ENCODE measurements at regions not wholly inside any gene's neighbourhood (a gene's known extent, or its start where the extent isn't known, plus 50 kb on each side); places are given as distances from the start of the nearest gene placed in this dataset.

GRCh38 chr2:237033536-237034060, 52.1 kb upstream of the COPS8 start:
- H3K27me3 ChIP-seq (ENCODE audit: low read depth, low read length): no peaks in the 10 kb centered on the region
- no peak overlapping the region for H3K4me3 ChIP-seq (ENCODE audit: low read depth in 1 of 2, low read length in 2 of 2)
- H3K4me1 ChIP-seq (ENCODE audit: control insufficient read depth in 1 of 2, insufficient read depth in 2 of 2, low read length in 2 of 2): no peaks in the 10 kb centered on the region
- no peaks in the 10 kb centered on the region for H3K9me3 ChIP-seq (ENCODE audit: control insufficient read depth in 1 of 2, low read length in 2 of 2)
- no peak overlapping the region for H3K27ac ChIP-seq (ENCODE audit: low read length)
- no peaks in the 10 kb centered on the region for H3K36me3 ChIP-seq (ENCODE audit: control insufficient read depth in 1 of 2, insufficient read depth in 2 of 2, low read length in 2 of 2)

- Histone ChIP-seq H3K27me3 (ENCODE audit: low read depth, low read length) (no peaks in the 10 kb centered on the region), H3K4me1 (ENCODE audit: control insufficient read depth in 1 of 2, insufficient read depth in 2 of 2, low read length in 2 of 2) (no peaks in the 10 kb centered on the region), H3K27ac (ENCODE audit: low read length) (no peak overlapping the region)
Measured at GRCh38 chr2:237035781-237036475, 49.8 kb upstream of the COPS8 start.

More at GRCh38 chr2:237035781-237036475, 49.8 kb upstream of the COPS8 start:
- Histone ChIP-seq H3K9me3 (ENCODE audit: control insufficient read depth in 1 of 2, low read length in 2 of 2) (no peaks in the 10 kb centered on the region), H3K36me3 (ENCODE audit: control insufficient read depth in 1 of 2, insufficient read depth in 2 of 2, low read length in 2 of 2) (no peaks in the 10 kb centered on the region), H3K4me3 (ENCODE audit: low read depth in 1 of 2, low read length in 2 of 2) (no peak overlapping the region)
